Neural progenitor cell (in vitro differentiated cells): ENCODE measurements at regions not wholly inside any gene's neighbourhood (a gene's known extent, or its start where the extent isn't known, plus 50 kb on each side); places are given as distances from the start of the nearest gene placed in this dataset.

ENCODE experiments used
- EZH2 ChIP-seq: fragments of 200-600 bp; sonication (generic); IDR thresholded peaks from 2 replicates; pipeline ENCODE4 v1.6.1; 2017; ENCODE audit warnings: antibody characterized with exemption, mild to moderate bottlenecking, moderate library complexity
- EZH2phosphoT487 ChIP-seq: fragments of 200-600 bp; sonication (generic); IDR thresholded peaks from 2 replicates; pipeline ENCODE4 v1.6.1; 2017; ENCODE audit warnings: antibody characterized with exemption
- TF ChIP-seq, protein P1 (sequence below): fragments of 200-600 bp; sonication (generic); IDR thresholded peaks from 2 replicates; pipeline ENCODE4 v1.5.1; 2017; ENCODE audit warnings: antibody characterized with exemption, mild to moderate bottlenecking

DNA sequence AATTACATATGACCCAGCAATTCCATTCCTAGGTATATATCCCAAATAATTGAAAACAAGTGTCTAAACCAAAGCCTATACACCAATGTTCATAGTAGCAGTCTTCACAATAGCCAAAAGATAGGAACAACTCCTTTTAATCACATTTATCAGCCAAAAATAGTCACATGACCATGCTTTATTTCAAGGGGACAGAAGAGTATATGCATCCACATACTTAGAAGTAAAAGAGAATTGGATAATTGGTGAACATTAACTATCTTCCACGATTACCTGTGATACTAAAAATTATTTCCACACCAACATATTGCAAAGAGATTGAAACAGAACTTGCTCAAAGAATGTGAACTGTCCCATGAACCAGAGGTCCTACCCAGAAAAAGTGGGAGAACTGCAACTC is 51.8 kb upstream of the FOXE1 start:
- TF ChIP-seq, protein P1, sequence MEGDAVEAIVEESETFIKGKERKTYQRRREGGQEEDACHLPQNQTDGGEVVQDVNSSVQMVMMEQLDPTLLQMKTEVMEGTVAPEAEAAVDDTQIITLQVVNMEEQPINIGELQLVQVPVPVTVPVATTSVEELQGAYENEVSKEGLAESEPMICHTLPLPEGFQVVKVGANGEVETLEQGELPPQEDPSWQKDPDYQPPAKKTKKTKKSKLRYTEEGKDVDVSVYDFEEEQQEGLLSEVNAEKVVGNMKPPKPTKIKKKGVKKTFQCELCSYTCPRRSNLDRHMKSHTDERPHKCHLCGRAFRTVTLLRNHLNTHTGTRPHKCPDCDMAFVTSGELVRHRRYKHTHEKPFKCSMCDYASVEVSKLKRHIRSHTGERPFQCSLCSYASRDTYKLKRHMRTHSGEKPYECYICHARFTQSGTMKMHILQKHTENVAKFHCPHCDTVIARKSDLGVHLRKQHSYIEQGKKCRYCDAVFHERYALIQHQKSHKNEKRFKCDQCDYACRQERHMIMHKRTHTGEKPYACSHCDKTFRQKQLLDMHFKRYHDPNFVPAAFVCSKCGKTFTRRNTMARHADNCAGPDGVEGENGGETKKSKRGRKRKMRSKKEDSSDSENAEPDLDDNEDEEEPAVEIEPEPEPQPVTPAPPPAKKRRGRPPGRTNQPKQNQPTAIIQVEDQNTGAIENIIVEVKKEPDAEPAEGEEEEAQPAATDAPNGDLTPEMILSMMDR, result no peak
- no peak for TF ChIP-seq EZH2phosphoT487
- TF ChIP-seq EZH2, result no peak
